ENCODE measurements at regions not wholly inside any gene's neighbourhood (a gene's known extent, or its start where the extent isn't known, plus 50 kb on each side); places are given as distances from the start of the nearest gene placed in this dataset.

DNA sequence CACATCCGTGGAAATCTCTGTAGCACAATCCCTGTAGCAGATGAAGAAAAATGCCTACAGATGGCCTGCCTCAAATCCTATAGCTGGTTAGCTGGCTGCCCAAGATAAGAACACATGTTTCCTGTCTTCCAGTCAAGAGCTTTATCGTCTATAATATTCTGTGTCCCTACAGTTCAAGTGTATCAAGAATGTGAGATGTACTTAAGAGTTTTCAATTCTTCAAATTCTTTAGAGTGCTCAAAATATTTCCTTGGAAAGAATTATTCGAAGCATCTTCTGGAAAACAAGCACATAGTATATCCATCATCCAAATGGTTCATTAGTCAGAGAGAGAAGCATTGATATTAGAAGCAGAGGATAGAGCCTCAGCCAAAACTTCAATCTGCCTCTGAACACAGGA, 239.8 kb downstream of the COG6 start:
- no peak overlapping the region for H3K4me3 ChIP-seq (ENCODE audit: low read depth, low read length)
- DNase-seq (ENCODE audit: low read depth), result no peak
- no peak for TF ChIP-seq POLR2A (IDR thresholded peaks at IDR 0.05; ENCODE audit: extremely low read depth, insufficient read length)
- TF ChIP-seq, protein P1, sequence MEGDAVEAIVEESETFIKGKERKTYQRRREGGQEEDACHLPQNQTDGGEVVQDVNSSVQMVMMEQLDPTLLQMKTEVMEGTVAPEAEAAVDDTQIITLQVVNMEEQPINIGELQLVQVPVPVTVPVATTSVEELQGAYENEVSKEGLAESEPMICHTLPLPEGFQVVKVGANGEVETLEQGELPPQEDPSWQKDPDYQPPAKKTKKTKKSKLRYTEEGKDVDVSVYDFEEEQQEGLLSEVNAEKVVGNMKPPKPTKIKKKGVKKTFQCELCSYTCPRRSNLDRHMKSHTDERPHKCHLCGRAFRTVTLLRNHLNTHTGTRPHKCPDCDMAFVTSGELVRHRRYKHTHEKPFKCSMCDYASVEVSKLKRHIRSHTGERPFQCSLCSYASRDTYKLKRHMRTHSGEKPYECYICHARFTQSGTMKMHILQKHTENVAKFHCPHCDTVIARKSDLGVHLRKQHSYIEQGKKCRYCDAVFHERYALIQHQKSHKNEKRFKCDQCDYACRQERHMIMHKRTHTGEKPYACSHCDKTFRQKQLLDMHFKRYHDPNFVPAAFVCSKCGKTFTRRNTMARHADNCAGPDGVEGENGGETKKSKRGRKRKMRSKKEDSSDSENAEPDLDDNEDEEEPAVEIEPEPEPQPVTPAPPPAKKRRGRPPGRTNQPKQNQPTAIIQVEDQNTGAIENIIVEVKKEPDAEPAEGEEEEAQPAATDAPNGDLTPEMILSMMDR (IDR thresholded peaks at IDR 0.05; ENCODE audit: low read depth, low read length), result no peak
- TF ChIP-seq, protein P2, sequence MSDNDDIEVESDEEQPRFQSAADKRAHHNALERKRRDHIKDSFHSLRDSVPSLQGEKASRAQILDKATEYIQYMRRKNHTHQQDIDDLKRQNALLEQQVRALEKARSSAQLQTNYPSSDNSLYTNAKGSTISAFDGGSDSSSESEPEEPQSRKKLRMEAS (IDR thresholded peaks at IDR 0.05; ENCODE audit: low read depth, low read length), result no peak
- no peak for TF ChIP-seq MYC (IDR thresholded peaks at IDR 0.05; ENCODE audit: low read depth, low read length)

DNA sequence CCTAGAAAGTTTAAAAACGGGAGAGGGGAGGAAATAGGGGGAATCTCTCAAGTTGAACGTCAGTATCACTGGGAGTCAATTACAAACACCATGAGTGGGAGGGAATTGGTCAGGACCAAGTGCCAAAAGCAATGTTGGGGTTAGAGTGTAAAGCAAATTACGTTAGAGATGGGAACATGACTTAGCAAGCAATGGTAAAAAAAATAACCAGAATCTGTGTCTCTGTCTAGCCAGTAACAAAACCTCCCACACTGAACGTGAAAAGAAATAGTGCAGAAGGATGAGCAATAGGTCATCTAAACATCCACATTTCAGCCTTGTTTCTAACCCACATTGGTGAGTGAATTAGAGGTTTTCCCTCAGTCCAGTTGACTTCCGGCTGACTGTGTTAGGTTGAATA, 242.2 kb downstream of the COG6 start:
- TF ChIP-seq MYC (IDR thresholded peaks at IDR 0.05; ENCODE audit: low read depth, low read length) (no peak), POLR2A (IDR thresholded peaks at IDR 0.05; ENCODE audit: extremely low read depth, insufficient read length) (no peak)
- TF ChIP-seq, protein P2 (IDR thresholded peaks at IDR 0.05; ENCODE audit: low read depth, low read length), result no peak
- TF ChIP-seq, protein P1 (IDR thresholded peaks at IDR 0.05; ENCODE audit: low read depth, low read length), result no peak
- H3K4me3 ChIP-seq (ENCODE audit: low read depth, low read length), result no peak overlapping the region
- DNase-seq (ENCODE audit: low read depth), result no peak

DNA sequence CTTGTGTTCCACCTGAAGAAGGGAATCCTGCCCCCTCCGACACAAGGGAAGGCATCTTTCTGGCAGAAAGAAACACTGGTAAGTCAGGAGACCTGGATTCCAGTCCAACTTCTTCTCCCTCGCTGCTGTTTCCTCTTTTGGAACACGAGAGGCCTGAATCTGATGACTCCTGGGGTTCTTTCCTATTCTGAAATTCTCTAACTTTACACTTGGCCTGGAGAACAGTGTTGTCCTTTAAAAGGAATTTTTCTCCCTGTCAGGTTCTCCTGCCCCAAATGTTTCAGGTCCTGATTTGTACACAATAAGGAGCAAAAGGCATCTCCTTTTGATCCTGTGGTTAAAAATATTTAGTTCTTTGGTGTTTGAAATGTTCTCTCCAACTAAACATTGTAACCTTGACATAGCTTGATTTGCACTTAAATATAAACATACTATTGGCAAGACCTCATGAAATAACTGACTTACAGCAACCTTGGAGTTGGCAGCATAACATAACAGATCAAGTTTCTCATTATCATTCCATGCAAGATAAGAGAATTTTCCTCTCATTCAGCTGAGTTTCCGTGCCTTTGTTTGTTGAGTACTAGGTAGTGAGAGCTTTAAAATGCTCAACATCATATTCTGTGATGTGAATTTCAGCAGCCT, 244.8 kb downstream of the COG6 start:
- H3K4me3 ChIP-seq (ENCODE audit: low read depth, low read length), result no peak overlapping the region
- no peak for DNase-seq (ENCODE audit: low read depth)
- TF ChIP-seq, protein P2 (IDR thresholded peaks at IDR 0.05; ENCODE audit: low read depth, low read length), result no peak
- TF ChIP-seq POLR2A (IDR thresholded peaks at IDR 0.05; ENCODE audit: extremely low read depth, insufficient read length), result no peak
- TF ChIP-seq MYC (IDR thresholded peaks at IDR 0.05; ENCODE audit: low read depth, low read length), result no peak
- TF ChIP-seq, protein P1 (IDR thresholded peaks at IDR 0.05; ENCODE audit: low read depth, low read length), result no peak

DNA sequence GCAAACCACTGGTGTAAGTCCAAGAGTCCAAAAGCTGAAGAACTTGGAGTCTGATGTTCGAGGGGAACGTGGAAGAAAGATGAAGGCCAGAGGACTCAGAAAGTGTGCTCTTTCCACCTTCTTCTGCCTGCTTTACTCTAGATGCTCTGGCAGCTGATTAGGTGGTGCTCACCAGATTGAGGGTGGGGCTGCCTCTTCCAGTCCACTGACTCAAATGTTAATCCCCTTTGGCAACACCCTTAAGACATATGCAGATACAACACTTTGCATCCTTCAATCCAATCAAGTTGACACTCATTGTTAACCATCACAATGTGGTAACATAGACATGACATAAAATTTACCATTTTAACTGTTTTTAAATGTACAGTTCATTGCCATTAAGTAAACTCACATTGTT, 249.5 kb downstream of the COG6 start:
- no peak overlapping the region for H3K4me3 ChIP-seq (ENCODE audit: low read depth, low read length)
- TF ChIP-seq, protein P1 (IDR thresholded peaks at IDR 0.05; ENCODE audit: low read depth, low read length), result no peak
- TF ChIP-seq MYC (IDR thresholded peaks at IDR 0.05; ENCODE audit: low read depth, low read length), result no peak
- TF ChIP-seq POLR2A (IDR thresholded peaks at IDR 0.05; ENCODE audit: extremely low read depth, insufficient read length), result no peak
- TF ChIP-seq, protein P2 (IDR thresholded peaks at IDR 0.05; ENCODE audit: low read depth, low read length), result no peak
- DNase-seq (ENCODE audit: low read depth), result no peak

DNA sequence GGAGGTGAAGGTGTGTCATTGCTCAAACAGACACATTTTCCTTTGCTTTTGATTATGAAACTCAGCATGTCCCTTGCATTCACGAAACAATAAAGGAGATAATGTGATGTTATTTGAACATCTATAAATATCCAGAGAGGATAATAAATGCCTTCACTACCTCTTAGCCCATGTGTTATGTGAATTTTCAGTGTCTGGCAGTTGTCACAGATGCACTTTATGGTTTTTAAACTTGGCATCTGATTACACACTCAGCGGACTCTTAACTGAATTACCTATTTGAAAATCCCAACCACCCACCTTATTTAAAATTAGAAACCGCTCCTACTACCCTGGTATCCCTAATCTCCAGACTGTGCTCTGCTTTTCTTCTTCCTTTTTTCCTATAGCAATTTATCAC, 254.2 kb downstream of the COG6 start:
- no peak overlapping the region for H3K4me3 ChIP-seq (ENCODE audit: low read depth, low read length)
- no peak for DNase-seq (ENCODE audit: low read depth)
- TF ChIP-seq, protein P2 (IDR thresholded peaks at IDR 0.05; ENCODE audit: low read depth, low read length), result no peak
- TF ChIP-seq, protein P1 (IDR thresholded peaks at IDR 0.05; ENCODE audit: low read depth, low read length), result no peak
- TF ChIP-seq MYC (IDR thresholded peaks at IDR 0.05; ENCODE audit: low read depth, low read length) (no peak), POLR2A (IDR thresholded peaks at IDR 0.05; ENCODE audit: extremely low read depth, insufficient read length) (no peak)

All from NB4 (cell line).